GM23338 (cell line): ENCODE measurements at regions not wholly inside any gene's neighbourhood (a gene's known extent, or its start where the extent isn't known, plus 50 kb on each side); places are given as distances from the start of the nearest gene placed in this dataset.

Source experiments
- ATAC-seq: fragments of 200-7000 bp; cut with Tn5 transposase; 3 replicates; pipeline ENCODE4 v1.9.1; 2020
- DNase-seq: peaks from one replicate; pipeline ENCODE4 v3.0.0-alpha.2; 2015; ENCODE audit warnings: low spot score
- H2AFZ ChIP-seq: fragments of 200-600 bp; sonication (generic); 2 replicates; pipeline ENCODE4 v1.8.0; 2016; ENCODE audit warnings: antibody characterized with exemption, mild to moderate bottlenecking, moderate library complexity
- H3F3A ChIP-seq: fragments of 200-600 bp; sonication (generic); replicated peaks from 2 replicates; pipeline ENCODE4 v1.8.0; 2017; ENCODE audit warnings: antibody characterized with exemption, mixed run types, low read depth
- H3K27ac ChIP-seq: fragments of 200-600 bp; sonication (generic); 2 replicates; pipeline ENCODE4 v1.6.1; 2016; ENCODE audit warnings: low read depth
- H3K27me3 ChIP-seq: fragments of 200-600 bp; sonication (generic); 2 replicates; pipeline ENCODE4 v1.8.0; 2016; ENCODE audit warnings: mild to moderate bottlenecking, mixed run types, moderate library complexity; ENCODE audit not compliant: insufficient read depth
- H3K36me3 ChIP-seq: fragments of 200-600 bp; sonication (generic); 2 replicates; pipeline ENCODE4 v1.8.0; 2016; ENCODE audit warnings: mild to moderate bottlenecking; ENCODE audit not compliant: insufficient read depth
- H3K4me1 ChIP-seq: fragments of 200-600 bp; sonication (generic); 2 replicates; pipeline ENCODE4 v1.8.0; 2016; ENCODE audit warnings: mild to moderate bottlenecking, moderate library complexity; ENCODE audit not compliant: insufficient read depth
- H3K4me2 ChIP-seq: fragments of 200-600 bp; sonication (generic); 2 replicates; pipeline ENCODE4 v1.7.1; 2017; ENCODE audit warnings: mixed run types
- H3K4me3 ChIP-seq: fragments of 200-600 bp; sonication (generic); 2 replicates; pipeline ENCODE4 v1.6.1; 2016; ENCODE audit warnings: mixed run types
- H3K79me2 ChIP-seq: fragments of 200-600 bp; sonication (generic); replicated peaks from 2 replicates; pipeline ENCODE4 v1.8.0; 2017; ENCODE audit warnings: mild to moderate bottlenecking; ENCODE audit not compliant: insufficient read depth
- H3K9me2 ChIP-seq: fragments of 200-600 bp; sonication (generic); 2 replicates; pipeline ENCODE4 v1.8.0; 2017; ENCODE audit not compliant: insufficient read depth
- H4K20me1 ChIP-seq: fragments of 200-600 bp; sonication (generic); replicated peaks from 2 replicates; pipeline ENCODE4 v1.8.0; 2017; ENCODE audit warnings: mild to moderate bottlenecking; ENCODE audit not compliant: insufficient read depth
- H3K27ac Mint-ChIP-seq: 2 replicates; pipeline ENCODE4 v1.8.0; 2020; ENCODE audit warnings: inconsistent platforms, mild to moderate bottlenecking, moderate library complexity, mixed read lengths
- H3K27me3 Mint-ChIP-seq: 3 replicates; pipeline ENCODE4 v1.8.0; 2022; ENCODE audit warnings: low read depth, mild to moderate bottlenecking, moderate library complexity, mixed read lengths, inconsistent platforms; ENCODE audit not compliant: insufficient read depth, poor library complexity
- H3K36me3 Mint-ChIP-seq: 3 replicates; pipeline ENCODE4 v1.8.0; 2021; ENCODE audit warnings: low read depth, mild to moderate bottlenecking, inconsistent platforms, moderate library complexity, mixed read lengths
- H3K4me1 Mint-ChIP-seq: 3 replicates; pipeline ENCODE4 v1.8.0; 2020; ENCODE audit warnings: mild to moderate bottlenecking, inconsistent platforms, mixed read lengths
- H3K4me3 Mint-ChIP-seq: 3 replicates; pipeline ENCODE4 v1.8.0; 2021; ENCODE audit warnings: moderate library complexity, mild to moderate bottlenecking, inconsistent platforms, mixed read lengths
- H3K9me3 Mint-ChIP-seq: 3 replicates; pipeline ENCODE4 v1.8.0; 2020; ENCODE audit warnings: moderate library complexity, mild to moderate bottlenecking, inconsistent platforms, mixed read lengths
- EZH2 ChIP-seq: fragments of 200-600 bp; sonication (generic); IDR thresholded peaks from one replicate; pipeline ENCODE4 v1.8.0; 2017; ENCODE audit warnings: antibody characterized with exemption, mild to moderate bottlenecking, low read depth; ENCODE audit not compliant: unreplicated experiment
- JUNB ChIP-seq: IDR thresholded peaks from one replicate; pipeline ENCODE4 v1.6.1; 2016; ENCODE audit warnings: antibody characterized with exemption; ENCODE audit not compliant: unreplicated experiment
- NANOG ChIP-seq: IDR thresholded peaks from 2 replicates; pipeline ENCODE4 v1.6.1; 2016; ENCODE audit warnings: antibody characterized with exemption, borderline replicate concordance
- POLR2AphosphoS5 ChIP-seq: IDR thresholded peaks from 2 replicates; pipeline ENCODE4 v1.6.1; 2016; ENCODE audit warnings: antibody characterized with exemption, low read depth
- ZNF114 ChIP-seq: fragments of 250-450 bp; sonication (Bioruptor Pico); IDR thresholded peaks from 2 replicates; pipeline ENCODE4 v1.5.0; 2020; ENCODE audit warnings: mild to moderate bottlenecking, moderate library complexity
- ZNF462 ChIP-seq: fragments of 250-450 bp; sonication (Bioruptor Pico); IDR thresholded peaks from 2 replicates; pipeline ENCODE4 v1.5.0; 2020; ENCODE audit warnings: mild to moderate bottlenecking, moderate library complexity
- TF ChIP-seq, protein P1 (sequence below): IDR thresholded peaks from 2 replicates; pipeline ENCODE4 v1.6.1; 2016; ENCODE audit warnings: antibody characterized with exemption
- TF ChIP-seq, protein P2 (sequence below): IDR thresholded peaks from one replicate; pipeline ENCODE4 v1.6.1; 2018; ENCODE audit warnings: antibody characterized with exemption; ENCODE audit not compliant: unreplicated experiment
- TF ChIP-seq, protein P3 (sequence below), 2 experiments: fragments of 200-600 bp in 1 of 2; sonication (generic) in 1 of 2; conservative IDR thresholded peaks; 2 replicates each; pipeline versions ENCODE4 v1.5.1 to v1.6.1; 2016 to 2017; ENCODE audit warnings: antibody characterized with exemption in 2 of 2, low read depth in 2 of 2, mild to moderate bottlenecking in 2 of 2, moderate library complexity in 1 of 2

DNA sequence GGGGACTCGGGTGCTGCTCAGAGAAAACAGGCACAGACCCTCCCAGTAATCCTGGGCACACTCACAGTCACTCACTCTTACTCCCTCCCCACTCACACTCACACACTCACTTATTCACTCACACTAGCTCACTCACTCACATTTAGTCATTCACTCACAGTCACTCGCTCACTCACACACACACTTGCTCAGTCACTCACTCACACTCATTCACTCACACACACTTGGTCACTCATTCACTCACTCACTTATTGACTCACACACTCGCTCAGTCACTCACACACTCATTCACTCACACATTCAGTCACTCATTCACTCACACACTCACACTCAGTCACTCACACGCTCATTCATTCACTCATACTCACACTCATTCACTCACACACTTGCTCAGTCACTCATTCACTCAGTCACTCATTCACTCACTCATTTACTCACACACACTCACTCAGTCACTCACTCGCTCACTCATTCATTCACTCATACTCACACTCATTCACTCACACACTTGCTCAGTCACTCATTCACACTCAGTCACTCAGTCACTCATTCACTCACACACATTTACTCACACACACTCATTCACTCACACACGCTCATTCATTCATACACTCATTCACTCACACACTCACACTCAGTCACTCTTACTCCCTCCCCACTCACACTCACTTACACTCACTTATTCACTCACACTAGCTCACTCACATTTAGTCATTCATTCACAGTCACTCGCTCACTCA lies 164.2 kb upstream of the C1orf174 start (continued):
- TF ChIP-seq, protein P1, sequence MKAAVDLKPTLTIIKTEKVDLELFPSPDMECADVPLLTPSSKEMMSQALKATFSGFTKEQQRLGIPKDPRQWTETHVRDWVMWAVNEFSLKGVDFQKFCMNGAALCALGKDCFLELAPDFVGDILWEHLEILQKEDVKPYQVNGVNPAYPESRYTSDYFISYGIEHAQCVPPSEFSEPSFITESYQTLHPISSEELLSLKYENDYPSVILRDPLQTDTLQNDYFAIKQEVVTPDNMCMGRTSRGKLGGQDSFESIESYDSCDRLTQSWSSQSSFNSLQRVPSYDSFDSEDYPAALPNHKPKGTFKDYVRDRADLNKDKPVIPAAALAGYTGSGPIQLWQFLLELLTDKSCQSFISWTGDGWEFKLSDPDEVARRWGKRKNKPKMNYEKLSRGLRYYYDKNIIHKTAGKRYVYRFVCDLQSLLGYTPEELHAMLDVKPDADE = no peak

GRCh38 chr1:4066860-4067599 lies 167.0 kb upstream of the C1orf174 start:
- DNase-seq = no peak
- TF ChIP-seq EZH2 = no peak
- no peak for TF ChIP-seq JUNB
- TF ChIP-seq, protein P2, sequence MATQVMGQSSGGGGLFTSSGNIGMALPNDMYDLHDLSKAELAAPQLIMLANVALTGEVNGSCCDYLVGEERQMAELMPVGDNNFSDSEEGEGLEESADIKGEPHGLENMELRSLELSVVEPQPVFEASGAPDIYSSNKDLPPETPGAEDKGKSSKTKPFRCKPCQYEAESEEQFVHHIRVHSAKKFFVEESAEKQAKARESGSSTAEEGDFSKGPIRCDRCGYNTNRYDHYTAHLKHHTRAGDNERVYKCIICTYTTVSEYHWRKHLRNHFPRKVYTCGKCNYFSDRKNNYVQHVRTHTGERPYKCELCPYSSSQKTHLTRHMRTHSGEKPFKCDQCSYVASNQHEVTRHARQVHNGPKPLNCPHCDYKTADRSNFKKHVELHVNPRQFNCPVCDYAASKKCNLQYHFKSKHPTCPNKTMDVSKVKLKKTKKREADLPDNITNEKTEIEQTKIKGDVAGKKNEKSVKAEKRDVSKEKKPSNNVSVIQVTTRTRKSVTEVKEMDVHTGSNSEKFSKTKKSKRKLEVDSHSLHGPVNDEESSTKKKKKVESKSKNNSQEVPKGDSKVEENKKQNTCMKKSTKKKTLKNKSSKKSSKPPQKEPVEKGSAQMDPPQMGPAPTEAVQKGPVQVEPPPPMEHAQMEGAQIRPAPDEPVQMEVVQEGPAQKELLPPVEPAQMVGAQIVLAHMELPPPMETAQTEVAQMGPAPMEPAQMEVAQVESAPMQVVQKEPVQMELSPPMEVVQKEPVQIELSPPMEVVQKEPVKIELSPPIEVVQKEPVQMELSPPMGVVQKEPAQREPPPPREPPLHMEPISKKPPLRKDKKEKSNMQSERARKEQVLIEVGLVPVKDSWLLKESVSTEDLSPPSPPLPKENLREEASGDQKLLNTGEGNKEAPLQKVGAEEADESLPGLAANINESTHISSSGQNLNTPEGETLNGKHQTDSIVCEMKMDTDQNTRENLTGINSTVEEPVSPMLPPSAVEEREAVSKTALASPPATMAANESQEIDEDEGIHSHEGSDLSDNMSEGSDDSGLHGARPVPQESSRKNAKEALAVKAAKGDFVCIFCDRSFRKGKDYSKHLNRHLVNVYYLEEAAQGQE = no peak
- no peak for TF ChIP-seq ZNF114 (CRISPR knock-in tag)
- TF ChIP-seq, protein P1 = no peak
- TF ChIP-seq, protein P3, sequence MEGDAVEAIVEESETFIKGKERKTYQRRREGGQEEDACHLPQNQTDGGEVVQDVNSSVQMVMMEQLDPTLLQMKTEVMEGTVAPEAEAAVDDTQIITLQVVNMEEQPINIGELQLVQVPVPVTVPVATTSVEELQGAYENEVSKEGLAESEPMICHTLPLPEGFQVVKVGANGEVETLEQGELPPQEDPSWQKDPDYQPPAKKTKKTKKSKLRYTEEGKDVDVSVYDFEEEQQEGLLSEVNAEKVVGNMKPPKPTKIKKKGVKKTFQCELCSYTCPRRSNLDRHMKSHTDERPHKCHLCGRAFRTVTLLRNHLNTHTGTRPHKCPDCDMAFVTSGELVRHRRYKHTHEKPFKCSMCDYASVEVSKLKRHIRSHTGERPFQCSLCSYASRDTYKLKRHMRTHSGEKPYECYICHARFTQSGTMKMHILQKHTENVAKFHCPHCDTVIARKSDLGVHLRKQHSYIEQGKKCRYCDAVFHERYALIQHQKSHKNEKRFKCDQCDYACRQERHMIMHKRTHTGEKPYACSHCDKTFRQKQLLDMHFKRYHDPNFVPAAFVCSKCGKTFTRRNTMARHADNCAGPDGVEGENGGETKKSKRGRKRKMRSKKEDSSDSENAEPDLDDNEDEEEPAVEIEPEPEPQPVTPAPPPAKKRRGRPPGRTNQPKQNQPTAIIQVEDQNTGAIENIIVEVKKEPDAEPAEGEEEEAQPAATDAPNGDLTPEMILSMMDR (conservative IDR thresholded peaks at IDR 0.05; ENCODE audit: low read depth in 2 of 2) = no peak
- TF ChIP-seq POLR2AphosphoS5 = no peak
- TF ChIP-seq ZNF462 = no peak
- TF ChIP-seq NANOG = no peak

More at GRCh38 chr1:4066860-4067599, 167.0 kb upstream of the C1orf174 start:
- no peaks in the 10 kb centered on the region for H3K79me2 ChIP-seq
- no peaks in the 10 kb centered on the region for H4K20me1 ChIP-seq
- H3K4me1 ChIP-seq = no peaks in the 10 kb centered on the region
- no peak overlapping the region for H3K4me2 ChIP-seq
- ATAC-seq = no peak
- H2AFZ ChIP-seq = no peak overlapping the region
- peaks cover under 1% of the 10 kb centered on the region; the same call in 1 of the 3 replicates for H3K36me3 Mint-ChIP-seq
- peaks cover 6% of the 10 kb centered on the region for H3K27me3 Mint-ChIP-seq
- no peaks in the 10 kb centered on the region for H3K27me3 ChIP-seq
- H3F3A ChIP-seq = no peaks in the 10 kb centered on the region
- H3K4me3 ChIP-seq = no peak overlapping the region
- H3K4me1 Mint-ChIP-seq = peaks cover 27% of the 10 kb centered on the region
- H3K4me3 Mint-ChIP-seq = no peak overlapping the region
- H3K27ac ChIP-seq = no peak overlapping the region
- H3K9me2 ChIP-seq = no peaks in the 10 kb centered on the region
- no peaks in the 10 kb centered on the region for H3K36me3 ChIP-seq
- H3K27ac Mint-ChIP-seq = no peak overlapping the region
- H3K9me3 Mint-ChIP-seq = peaks cover 26% of the 10 kb centered on the region
